ENCODE measurements at regions not wholly inside any gene's neighbourhood (a gene's known extent, or its start where the extent isn't known, plus 50 kb on each side); places are given as distances from the start of the nearest gene placed in this dataset.

DNA sequence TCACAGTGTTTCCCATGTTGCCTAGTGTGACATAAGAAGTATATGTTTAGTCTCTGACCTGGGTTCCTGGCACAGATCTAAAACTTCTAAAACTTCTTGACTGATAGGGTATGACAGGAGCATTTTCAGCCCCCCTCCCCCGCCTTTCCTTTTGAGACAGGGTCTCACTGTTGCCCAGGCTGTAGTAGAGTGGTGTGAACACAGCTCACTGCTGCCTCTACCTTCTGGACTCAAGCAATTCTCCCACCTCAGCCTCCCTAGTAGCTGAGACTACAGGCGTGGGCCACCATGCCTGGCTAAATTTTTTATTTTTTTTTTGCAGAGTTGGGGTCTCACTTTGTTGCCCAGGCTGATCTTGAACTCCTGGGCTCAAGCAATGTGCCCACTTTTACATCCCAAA lies 421.1 kb upstream of the RGS6 start:
- no peaks in the 10 kb centered on the region for H3K27me3 Mint-ChIP-seq
- H3K4me1 Mint-ChIP-seq (ENCODE audit: low read depth in 2 of 2), result peaks cover 6 to 17% of the 10 kb centered on the region in 2 donors
- H3K9me3 Mint-ChIP-seq, result no peaks in the 10 kb centered on the region
- peaks cover 8% of the 10 kb centered on the region for H3K36me3 Mint-ChIP-seq (ENCODE audit: insufficient read depth)
- DNase-seq, result no peak
- no peak overlapping the region for H3K4me3 Mint-ChIP-seq
- H3K27ac Mint-ChIP-seq, result peak overlapping the region in 1 of 2 donors; percentile 8
- no peak for ATAC-seq (replicated peaks)

GRCh38 chr14:71514941-71515919 lies 417.0 kb upstream of the RGS6 start:
- peaks cover 7 to 9% of the 10 kb centered on the region in 2 donors for H3K4me1 Mint-ChIP-seq (ENCODE audit: low read depth in 2 of 2)
- ATAC-seq (replicated peaks), result no peak
- no peaks in the 10 kb centered on the region for H3K9me3 Mint-ChIP-seq
- peaks cover 10% of the 10 kb centered on the region for H3K36me3 Mint-ChIP-seq (ENCODE audit: insufficient read depth)
- no peak for DNase-seq
- no peaks in the 10 kb centered on the region for H3K27me3 Mint-ChIP-seq
- H3K27ac Mint-ChIP-seq, result peak overlapping the region in 1 of 2 donors; percentile 17
- no peak overlapping the region for H3K4me3 Mint-ChIP-seq

- Mint-ChIP-seq H3K9me3 (no peaks in the 10 kb centered on the region), H3K36me3 (ENCODE audit: insufficient read depth) (peaks cover 8% of the 10 kb centered on the region), H3K27me3 (no peaks in the 10 kb centered on the region), H3K4me3 (no peak overlapping the region), H3K4me1 (ENCODE audit: low read depth in 2 of 2) (peaks cover 15 to 25% of the 10 kb centered on the region in 2 donors), H3K27ac (no peak overlapping the region)
- DNase-seq, result no peak
- no peak for ATAC-seq (replicated peaks)
Observed at GRCh38 chr14:71521238-71522135, 410.7 kb upstream of the RGS6 start.

DNA sequence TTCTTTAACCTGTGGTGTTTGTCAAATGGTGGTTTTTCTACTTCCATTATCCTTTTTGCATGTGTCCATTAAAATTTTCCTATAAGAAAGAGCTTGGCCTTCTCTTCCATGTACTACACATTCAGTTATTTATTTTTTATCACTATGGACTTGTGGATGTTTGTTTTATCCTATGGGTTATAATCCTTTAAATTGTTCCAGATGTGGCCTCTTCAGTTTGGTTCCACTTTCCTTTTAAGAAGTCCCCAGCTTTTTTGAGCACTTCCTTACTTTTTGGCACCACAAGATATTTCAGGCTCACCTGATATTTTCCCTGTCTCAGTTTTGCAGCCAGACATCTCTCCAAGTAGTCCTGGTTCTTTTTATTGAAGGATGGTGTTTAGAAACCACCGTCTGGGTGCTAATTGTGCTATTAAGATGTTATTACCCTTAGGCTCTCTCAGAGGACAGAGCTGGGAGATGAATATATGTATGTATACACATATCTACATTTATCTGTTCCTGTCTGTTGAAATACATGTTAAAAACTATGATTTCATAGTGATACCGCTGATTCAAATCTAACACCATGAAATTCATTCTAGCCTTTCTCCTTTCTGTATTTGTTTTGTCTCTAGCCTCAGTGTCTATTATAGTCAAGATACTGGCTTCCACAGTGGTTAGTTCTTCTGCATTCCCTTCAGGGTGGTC lies 408.5 kb upstream of the RGS6 start:
- Mint-ChIP-seq H3K36me3 (ENCODE audit: insufficient read depth) (peaks cover 4% of the 10 kb centered on the region), H3K27me3 (no peaks in the 10 kb centered on the region), H3K9me3 (no peaks in the 10 kb centered on the region), H3K27ac (peak overlapping the region in 1 of 2 donors; percentile 26), H3K4me3 (no peak overlapping the region), H3K4me1 (ENCODE audit: low read depth in 2 of 2) (peaks cover 12 to 20% of the 10 kb centered on the region in 2 donors)
- no peak for ATAC-seq (replicated peaks)
- no peak for DNase-seq

- DNase-seq, result no peak
- Mint-ChIP-seq H3K36me3 (ENCODE audit: insufficient read depth) (peaks cover 4% of the 10 kb centered on the region), H3K4me3 (no peak overlapping the region), H3K27me3 (no peaks in the 10 kb centered on the region), H3K4me1 (ENCODE audit: low read depth in 2 of 2) (peaks cover 12 to 20% of the 10 kb centered on the region in 2 donors), H3K27ac (no peak overlapping the region), H3K9me3 (no peaks in the 10 kb centered on the region)
- no peak for ATAC-seq (replicated peaks)
Observed at GRCh38 chr14:71524320-71524982, 407.8 kb upstream of the RGS6 start.

DNA sequence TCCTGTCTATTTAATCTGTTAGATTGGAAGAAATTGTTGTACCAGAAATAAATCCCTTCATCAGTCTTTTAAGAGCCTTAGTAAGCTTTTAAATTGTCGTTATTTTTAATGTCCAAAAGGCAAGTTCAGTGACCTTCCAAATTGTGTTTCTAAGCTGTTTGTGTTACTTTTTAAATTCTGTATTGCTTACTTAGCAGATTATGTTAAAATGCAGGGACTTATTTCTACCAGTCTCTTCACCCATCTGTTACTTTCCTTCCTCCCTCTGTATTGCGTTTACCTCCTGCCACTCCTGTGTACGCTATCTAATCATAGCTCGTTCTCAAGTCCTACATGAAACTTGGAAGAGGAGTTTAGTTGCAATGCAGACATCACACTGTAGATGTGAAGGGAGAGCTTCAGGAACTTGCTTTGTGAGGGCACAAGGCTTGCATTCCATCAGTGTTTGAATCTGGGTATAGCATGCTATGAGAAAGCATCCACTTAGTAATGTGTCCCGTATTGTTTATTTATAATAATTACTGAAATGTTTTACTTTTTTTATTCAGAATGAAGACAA lies 406.5 kb upstream of the RGS6 start:
- no peaks in the 10 kb centered on the region for H3K27me3 Mint-ChIP-seq
- H3K36me3 Mint-ChIP-seq (ENCODE audit: insufficient read depth), result peaks cover 4% of the 10 kb centered on the region
- no peaks in the 10 kb centered on the region for H3K9me3 Mint-ChIP-seq
- no peak overlapping the region for H3K4me3 Mint-ChIP-seq
- no peak for ATAC-seq (replicated peaks)
- DNase-seq, result no peak
- H3K4me1 Mint-ChIP-seq (ENCODE audit: low read depth in 2 of 2), result peaks cover 16 to 18% of the 10 kb centered on the region in 2 donors
- no peak overlapping the region for H3K27ac Mint-ChIP-seq

DNA sequence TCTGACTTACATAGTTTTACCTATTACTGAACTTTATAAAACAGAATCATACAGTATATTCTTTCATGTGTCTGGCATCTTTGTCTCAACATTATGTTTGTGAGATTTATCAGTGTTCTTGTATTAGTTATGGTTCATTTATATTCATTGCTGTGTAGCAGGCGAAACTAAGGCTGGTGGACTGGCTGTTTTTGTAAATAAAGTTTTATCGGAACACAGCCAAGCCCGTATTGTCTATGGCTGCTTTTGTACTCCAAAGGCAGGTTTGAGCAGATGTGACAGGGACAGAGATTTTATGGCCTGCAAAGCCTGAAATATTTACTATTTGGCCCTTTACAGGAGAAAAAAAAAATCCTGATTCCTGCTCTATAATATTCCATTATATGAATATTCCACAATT lies 405.8 kb upstream of the RGS6 start:
- ATAC-seq (replicated peaks), result no peak
- H3K27me3 Mint-ChIP-seq, result no peaks in the 10 kb centered on the region
- no peaks in the 10 kb centered on the region for H3K9me3 Mint-ChIP-seq
- H3K36me3 Mint-ChIP-seq (ENCODE audit: insufficient read depth), result peaks cover 4% of the 10 kb centered on the region
- no peak overlapping the region for H3K4me3 Mint-ChIP-seq
- H3K4me1 Mint-ChIP-seq (ENCODE audit: low read depth in 2 of 2), result peaks cover 14 to 16% of the 10 kb centered on the region in 2 donors
- DNase-seq, result no peak
- no peak overlapping the region for H3K27ac Mint-ChIP-seq

DNA sequence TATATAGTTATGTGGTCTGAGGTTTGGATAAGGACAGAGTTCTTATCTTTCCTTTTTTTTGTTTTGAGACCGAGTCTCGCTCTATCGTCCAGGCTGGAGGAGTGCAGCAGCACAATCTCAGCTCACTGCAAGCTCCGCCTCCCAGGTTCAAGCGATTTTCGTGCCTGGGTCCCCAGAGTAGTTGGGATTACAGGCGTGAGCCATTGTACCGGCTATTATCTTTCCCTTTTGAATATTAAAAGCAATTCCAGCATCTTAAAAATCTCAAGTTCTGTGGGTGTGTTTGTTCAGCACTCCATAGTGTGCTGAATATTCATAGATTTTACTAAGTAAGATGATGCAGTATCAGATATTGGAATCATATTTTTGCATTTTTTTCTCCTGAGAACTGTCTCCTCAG lies 404.4 kb upstream of the RGS6 start:
- DNase-seq (no peak), ATAC-seq (replicated peaks) (no peak)
- no peaks in the 10 kb centered on the region for H3K9me3 Mint-ChIP-seq
- no peak overlapping the region for H3K4me3 Mint-ChIP-seq
- no peak overlapping the region for H3K27ac Mint-ChIP-seq
- peaks cover 9 to 12% of the 10 kb centered on the region in 2 donors for H3K4me1 Mint-ChIP-seq (ENCODE audit: low read depth in 2 of 2)
- H3K36me3 Mint-ChIP-seq (ENCODE audit: insufficient read depth), result peaks cover 4% of the 10 kb centered on the region
- H3K27me3 Mint-ChIP-seq, result no peaks in the 10 kb centered on the region

DNA sequence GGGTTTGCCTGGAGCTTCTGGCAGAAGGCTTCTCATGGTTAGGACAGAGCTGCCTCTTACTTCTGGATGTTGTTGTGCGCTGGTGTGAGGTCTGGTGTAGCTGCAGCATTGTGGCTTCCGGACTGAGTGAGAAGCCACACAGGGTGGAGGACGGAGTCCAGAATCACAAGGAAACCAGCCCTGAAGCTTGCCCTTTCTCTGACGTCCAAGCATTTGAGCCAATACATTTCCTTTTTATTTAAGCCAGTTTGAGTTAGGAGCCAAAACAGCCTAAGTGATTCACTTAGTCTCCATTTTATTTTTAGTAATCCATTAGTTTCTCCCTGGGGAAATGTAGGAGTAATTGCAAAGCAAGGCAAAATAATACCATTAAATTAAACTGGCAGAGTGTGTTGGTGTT lies 402.4 kb upstream of the RGS6 start:
- DNase-seq (no peak), ATAC-seq (replicated peaks) (no peak)
- peaks cover 0 to 4% of the 10 kb centered on the region in 2 donors for H3K4me1 Mint-ChIP-seq (ENCODE audit: low read depth in 2 of 2)
- H3K27me3 Mint-ChIP-seq, result no peaks in the 10 kb centered on the region
- H3K4me3 Mint-ChIP-seq, result peak overlapping the region in 1 of 2 donors; percentile 25
- H3K36me3 Mint-ChIP-seq (ENCODE audit: insufficient read depth), result no peaks in the 10 kb centered on the region
- no peaks in the 10 kb centered on the region for H3K9me3 Mint-ChIP-seq
- H3K27ac Mint-ChIP-seq, result no peak overlapping the region

DNA sequence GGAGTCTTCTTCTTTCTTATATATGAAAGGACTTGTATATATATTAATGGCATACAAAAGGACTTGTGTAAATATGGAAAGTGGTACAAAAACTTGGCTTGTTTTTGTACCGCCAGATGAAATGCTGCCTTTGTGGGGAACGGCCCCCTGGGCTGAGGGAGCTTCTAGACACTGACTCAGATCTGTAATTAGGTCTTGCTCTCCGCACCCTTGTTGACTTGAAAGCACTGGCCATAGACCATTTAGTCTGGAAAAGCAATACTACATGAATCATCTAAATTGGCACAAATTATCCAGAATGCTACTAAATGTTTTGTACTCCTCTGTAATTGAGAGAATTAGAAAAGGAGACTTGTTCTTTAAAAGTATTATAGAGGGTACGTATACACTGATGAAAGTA lies 399.9 kb upstream of the RGS6 start:
- H3K27me3 Mint-ChIP-seq, result no peaks in the 10 kb centered on the region
- peaks cover 7 to 8% of the 10 kb centered on the region in 2 donors for H3K4me1 Mint-ChIP-seq (ENCODE audit: low read depth in 2 of 2)
- DNase-seq (no peak), ATAC-seq (replicated peaks) (no peak)
- no peaks in the 10 kb centered on the region for H3K9me3 Mint-ChIP-seq
- H3K4me3 Mint-ChIP-seq, result no peak overlapping the region
- H3K36me3 Mint-ChIP-seq (ENCODE audit: insufficient read depth), result no peaks in the 10 kb centered on the region
- H3K27ac Mint-ChIP-seq, result no peak overlapping the region

DNA sequence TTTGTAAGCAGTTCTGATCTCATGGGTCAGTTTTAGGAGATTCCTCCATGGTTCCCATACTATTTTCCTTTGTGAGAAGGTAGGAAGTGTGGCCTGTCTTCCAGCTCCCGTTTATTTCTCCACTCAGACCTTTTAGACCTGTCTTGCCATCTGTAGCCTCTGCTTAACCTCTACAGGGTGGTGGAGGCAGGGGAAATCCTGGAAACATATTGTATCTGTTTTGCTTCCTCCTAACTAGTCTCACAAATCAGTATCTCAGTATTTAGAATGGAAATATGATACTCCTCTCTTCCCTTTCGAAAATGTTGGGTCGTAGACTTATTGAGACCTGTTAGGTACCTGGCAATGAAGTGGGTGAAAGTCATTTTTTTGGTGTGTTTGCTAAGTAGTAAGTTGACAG lies 399.4 kb upstream of the RGS6 start:
- Mint-ChIP-seq H3K36me3 (ENCODE audit: insufficient read depth) (no peaks in the 10 kb centered on the region), H3K9me3 (no peaks in the 10 kb centered on the region), H3K27ac (no peak overlapping the region), H3K4me1 (ENCODE audit: low read depth in 2 of 2) (peaks cover 7 to 8% of the 10 kb centered on the region in 2 donors), H3K27me3 (no peaks in the 10 kb centered on the region), H3K4me3 (no peak overlapping the region)
- ATAC-seq (replicated peaks) (no peak), DNase-seq (no peak)

GRCh38 chr14:71533390-71533789 lies 398.8 kb upstream of the RGS6 start:
- no peaks in the 10 kb centered on the region for H3K27me3 Mint-ChIP-seq
- H3K4me1 Mint-ChIP-seq (ENCODE audit: low read depth in 2 of 2), result peaks cover 8 to 10% of the 10 kb centered on the region in 2 donors
- no peak overlapping the region for H3K4me3 Mint-ChIP-seq
- no peaks in the 10 kb centered on the region for H3K36me3 Mint-ChIP-seq (ENCODE audit: insufficient read depth)
- ATAC-seq (replicated peaks) (no peak), DNase-seq (no peak)
- no peak overlapping the region for H3K27ac Mint-ChIP-seq
- no peaks in the 10 kb centered on the region for H3K9me3 Mint-ChIP-seq

Data from effector memory CD8-positive, alpha-beta T cell (primary cell).